ENCODE measurements at regions not wholly inside any gene's neighbourhood (a gene's known extent, or its start where the extent isn't known, plus 50 kb on each side); places are given as distances from the start of the nearest gene placed in this dataset.

- POLR2A ChIA-PET = no interaction called here
- CTCF ChIA-PET (ENCODE audit: unreplicated experiment) = no interaction called here
These were observed 102.5 kb upstream of the LYPLAL1 start for GRCh38 chr1:219071209-219071608.

GRCh38 chr1:219072329-219072728 lies 101.3 kb upstream of the LYPLAL1 start:
- TF ChIP-seq CTCF (conservative IDR thresholded peaks at IDR 0.05; ENCODE audit: low read length) (no peak), EZH2phosphoT487 (IDR thresholded peaks at IDR 0.05; ENCODE audit: borderline replicate concordance, low read depth, low read length) (no peak)
- Histone ChIP-seq H3K9me2 (ENCODE audit: insufficient read depth, low read length) (no peaks in the 10 kb centered on the region), H3K4me1 (ENCODE audit: insufficient read depth, low read length, poor library complexity, severe bottlenecking) (no peaks in the 10 kb centered on the region), H2AFZ (ENCODE audit: low read length) (no peak overlapping the region), H4K20me1 (ENCODE audit: insufficient read depth, low read length) (no peaks in the 10 kb centered on the region), H3K27ac (ENCODE audit: low read depth, low read length, poor library complexity, severe bottlenecking) (no peak overlapping the region), H3K9me3 (ENCODE audit: low read length) (no peaks in the 10 kb centered on the region), H3K4me3 (ENCODE audit: low read depth, low read length, poor library complexity, severe bottlenecking) (no peak overlapping the region), H3K79me2 (ENCODE audit: insufficient read depth, low read depth, low read length) (no peaks in the 10 kb centered on the region), H3K36me3 (ENCODE audit: insufficient read depth, low read length) (no peaks in the 10 kb centered on the region), H3K4me2 (ENCODE audit: low read length) (no peak overlapping the region)
- intact Hi-C loops (cut with micrococcal nuclease; ENCODE audit: unreplicated experiment) = no loop called here
- ChIA-PET POLR2A (no interaction called here), CTCF (ENCODE audit: unreplicated experiment) (no interaction called here)
- DNase-seq (ENCODE audit: low spot score) = no peak
- BruUV-seq (replicated peaks) = no TSS peak

More at GRCh38 chr1:219071209-219071608, 102.5 kb upstream of the LYPLAL1 start:
- H3K27ac ChIP-seq (ENCODE audit: low read depth, low read length, poor library complexity, severe bottlenecking) = no peak overlapping the region
- H3K79me2 ChIP-seq (ENCODE audit: insufficient read depth, low read depth, low read length) = no peaks in the 10 kb centered on the region
- TF ChIP-seq EZH2phosphoT487 (IDR thresholded peaks at IDR 0.05; ENCODE audit: borderline replicate concordance, low read depth, low read length) = no peak
- TF ChIP-seq CTCF (conservative IDR thresholded peaks at IDR 0.05; ENCODE audit: low read length) = no peak
- H3K36me3 ChIP-seq (ENCODE audit: insufficient read depth, low read length) = no peaks in the 10 kb centered on the region
- no peaks in the 10 kb centered on the region for H3K4me1 ChIP-seq (ENCODE audit: insufficient read depth, low read length, poor library complexity, severe bottlenecking)
- no peaks in the 10 kb centered on the region for H3K9me3 ChIP-seq (ENCODE audit: low read length)
- no peak overlapping the region for H3K4me3 ChIP-seq (ENCODE audit: low read depth, low read length, poor library complexity, severe bottlenecking)
- intact Hi-C loops (cut with micrococcal nuclease; ENCODE audit: unreplicated experiment) = no loop called here
- no peak for DNase-seq (ENCODE audit: low spot score)
- no peak overlapping the region for H2AFZ ChIP-seq (ENCODE audit: low read length)
- H3K9me2 ChIP-seq (ENCODE audit: insufficient read depth, low read length) = no peaks in the 10 kb centered on the region
- no peaks in the 10 kb centered on the region for H4K20me1 ChIP-seq (ENCODE audit: insufficient read depth, low read length)
- no TSS peak for BruUV-seq (replicated peaks)
- no peak overlapping the region for H3K4me2 ChIP-seq (ENCODE audit: low read length)

GRCh38 chr1:219074084-219074728 lies 99.5 kb upstream of the LYPLAL1 start:
- TF ChIP-seq EZH2phosphoT487 (IDR thresholded peaks at IDR 0.05; ENCODE audit: borderline replicate concordance, low read depth, low read length) = no peak
- no peak for TF ChIP-seq CTCF (conservative IDR thresholded peaks at IDR 0.05; ENCODE audit: low read length)

More at GRCh38 chr1:219074084-219074728, 99.5 kb upstream of the LYPLAL1 start:
- H3K9me3 ChIP-seq (ENCODE audit: low read length) = no peaks in the 10 kb centered on the region
- no peak overlapping the region for H2AFZ ChIP-seq (ENCODE audit: low read length)
- no peaks in the 10 kb centered on the region for H3K9me2 ChIP-seq (ENCODE audit: insufficient read depth, low read length)
- H3K4me1 ChIP-seq (ENCODE audit: insufficient read depth, low read length, poor library complexity, severe bottlenecking) = no peaks in the 10 kb centered on the region
- no TSS peak for BruUV-seq (replicated peaks)
- no peaks in the 10 kb centered on the region for H4K20me1 ChIP-seq (ENCODE audit: insufficient read depth, low read length)
- H3K4me3 ChIP-seq (ENCODE audit: low read depth, low read length, poor library complexity, severe bottlenecking) = no peak overlapping the region
- POLR2A ChIA-PET = no interaction called here
- DNase-seq (ENCODE audit: low spot score) = no peak
- no peak overlapping the region for H3K4me2 ChIP-seq (ENCODE audit: low read length)
- no peak overlapping the region for H3K27ac ChIP-seq (ENCODE audit: low read depth, low read length, poor library complexity, severe bottlenecking)
- intact Hi-C loops (cut with micrococcal nuclease; ENCODE audit: unreplicated experiment) = no loop called here
- CTCF ChIA-PET (ENCODE audit: unreplicated experiment) = no interaction called here
- no peaks in the 10 kb centered on the region for H3K36me3 ChIP-seq (ENCODE audit: insufficient read depth, low read length)
- H3K79me2 ChIP-seq (ENCODE audit: insufficient read depth, low read depth, low read length) = no peaks in the 10 kb centered on the region

Data from OCI-LY7 (cell line).